ENCODE measurements at regions not wholly inside any gene's neighbourhood (a gene's known extent, or its start where the extent isn't known, plus 50 kb on each side); places are given as distances from the start of the nearest gene placed in this dataset.
"Not testable (repeated sequence)": the region's sequence is repeated elsewhere in the genome, so short reads cannot be mapped to it uniquely, and the experiment has no call there.

GRCh38 chr10:95137990-95138625, 55.9 kb upstream of the ACSM6 start:
- POLR2A ChIA-PET; DNase-seq (ENCODE audit: extremely low spot score): not testable (repeated sequence)
- CTCF ChIA-PET = interaction anchor here (1.0 kb wide), 1 partner anchor 15 kb away, joined by 3 read pairs; no protein-coding TSS in a partner anchor

DNA sequence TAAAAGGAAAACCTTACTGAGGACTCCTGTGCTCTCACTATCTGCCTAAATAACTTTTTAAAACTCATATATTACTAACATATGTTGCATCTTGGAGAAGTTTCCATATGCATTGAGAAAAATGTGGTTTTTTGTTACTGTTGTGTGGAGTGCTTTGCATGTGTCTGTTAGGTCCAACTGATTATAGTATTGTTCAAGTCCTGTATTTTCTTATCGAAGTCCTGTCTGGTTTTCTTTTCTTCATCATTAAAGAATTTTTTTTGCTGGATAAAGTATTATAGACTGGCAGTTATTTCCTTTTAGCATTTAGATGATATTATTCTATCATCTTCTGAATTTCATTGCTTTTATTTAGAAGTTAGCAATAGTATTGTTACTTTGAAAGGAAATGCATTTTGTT, 59.5 kb upstream of the ACSM6 start:
- TF ChIP-seq CTCF (IDR thresholded peaks at IDR 0.05; ENCODE audit: control extremely low read depth, extremely low read depth, low read depth, missing control alignments) = no peak
- ChIA-PET POLR2A (no interaction called here), CTCF (interaction anchor here (1.0 to 5.5 kb wide), 7 partner anchors 45 to 241 kb away, joined by 3 to 57 read pairs (median 5); no protein-coding TSS in a partner anchor)
- DNase-seq (ENCODE audit: extremely low spot score) = no peak

- CTCF ChIA-PET = interaction anchor here (1.0 to 5.5 kb wide), 12 partner anchors 12 to 297 kb away, joined by 3 to 57 read pairs (median 4); no protein-coding TSS in a partner anchor
- POLR2A ChIA-PET = no interaction called here
- TF ChIP-seq CTCF (IDR thresholded peaks at IDR 0.05; ENCODE audit: control extremely low read depth, extremely low read depth, low read depth, missing control alignments) = no peak
- DNase-seq (ENCODE audit: extremely low spot score) = no peak
Measured at GRCh38 chr10:95133997-95134396, 60.0 kb upstream of the ACSM6 start.

DNA sequence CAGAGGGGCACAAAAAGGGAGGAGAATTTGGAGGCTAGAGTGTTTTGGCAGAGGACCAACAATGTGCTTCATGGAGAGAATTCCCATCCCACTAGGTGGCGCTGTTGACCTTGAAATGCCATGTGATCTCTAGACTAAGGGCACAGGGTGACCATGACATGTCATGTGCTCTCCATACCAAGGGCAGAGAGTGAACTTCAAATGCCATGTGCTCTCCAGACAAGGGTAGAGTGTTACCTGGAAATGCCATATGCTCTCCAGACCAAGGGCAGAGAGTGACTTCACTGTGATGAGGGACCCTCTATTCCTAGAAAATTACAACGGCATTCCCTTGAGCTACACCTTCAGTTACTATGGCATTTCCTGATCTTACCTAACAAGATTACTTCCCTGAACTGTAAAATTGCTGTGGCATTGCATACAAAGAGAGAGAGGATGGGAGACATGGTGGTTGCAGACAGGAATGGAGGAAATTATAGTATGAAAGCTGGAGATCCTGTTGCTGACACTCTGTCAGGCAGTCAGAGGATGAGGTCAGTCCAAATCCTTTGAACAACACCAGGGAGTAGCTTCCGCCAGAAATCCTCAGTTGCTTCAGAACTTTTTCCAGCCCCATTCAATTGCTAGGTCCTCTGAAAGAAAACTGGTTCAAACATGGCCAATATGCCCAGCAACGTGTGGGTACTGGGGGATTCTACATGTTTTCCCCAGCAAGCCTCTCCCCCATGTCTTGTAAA, 60.9 kb upstream of the ACSM6 start:
- POLR2A ChIA-PET = no interaction called here
- DNase-seq (ENCODE audit: extremely low spot score) = peak; percentile 52

DNA sequence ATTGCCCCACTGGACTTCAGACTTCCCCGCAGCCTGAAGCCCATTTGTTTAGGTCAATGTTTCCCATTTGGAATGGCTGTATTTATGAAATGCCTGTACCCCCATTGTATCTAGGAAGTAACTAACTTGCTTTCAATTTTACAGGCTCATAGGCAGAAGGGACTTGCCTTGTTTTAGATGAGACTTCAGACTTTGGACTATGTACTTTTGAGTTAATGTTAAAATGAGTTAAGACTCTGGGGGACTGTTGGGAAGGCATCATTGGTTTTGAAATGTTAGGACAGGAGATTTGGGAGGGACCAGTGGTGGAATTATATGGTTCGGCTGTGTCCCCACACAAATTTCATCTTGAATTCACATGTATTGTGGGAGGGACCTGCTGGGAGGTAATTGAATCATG, 61.1 kb upstream of the CYP2C8 start:
- DNase-seq (ENCODE audit: extremely low spot score); POLR2A ChIA-PET: not testable (repeated sequence)
- CTCF ChIA-PET = interaction anchor here (0.9 kb wide), 1 partner anchor 232 kb away, joined by 3 read pairs; no protein-coding TSS in a partner anchor

More for the DNA sequence above, 60.9 kb upstream of the ACSM6 start:
- CTCF ChIA-PET = interaction anchor here (0.7 to 5.5 kb wide), 13 partner anchors 11 to 466 kb away, joined by 3 to 57 read pairs (median 4); no protein-coding TSS in a partner anchor
- peak; percentile 75 for TF ChIP-seq CTCF (IDR thresholded peaks at IDR 0.05; ENCODE audit: control extremely low read depth, extremely low read depth, low read depth, missing control alignments)

- no peak for TF ChIP-seq CTCF (IDR thresholded peaks at IDR 0.05; ENCODE audit: control extremely low read depth, extremely low read depth, low read depth, missing control alignments)
- ChIA-PET POLR2A (no interaction called here), CTCF (interaction anchor here (1.0 to 1.5 kb wide), 4 partner anchors 239 to 321 kb away, joined by 3 to 4 read pairs (median 3); no protein-coding TSS in a partner anchor)
- no peak for DNase-seq (ENCODE audit: extremely low spot score)
Measured at GRCh38 chr10:95125582-95125981, 56.3 kb upstream of the CYP2C8 start.

DNA sequence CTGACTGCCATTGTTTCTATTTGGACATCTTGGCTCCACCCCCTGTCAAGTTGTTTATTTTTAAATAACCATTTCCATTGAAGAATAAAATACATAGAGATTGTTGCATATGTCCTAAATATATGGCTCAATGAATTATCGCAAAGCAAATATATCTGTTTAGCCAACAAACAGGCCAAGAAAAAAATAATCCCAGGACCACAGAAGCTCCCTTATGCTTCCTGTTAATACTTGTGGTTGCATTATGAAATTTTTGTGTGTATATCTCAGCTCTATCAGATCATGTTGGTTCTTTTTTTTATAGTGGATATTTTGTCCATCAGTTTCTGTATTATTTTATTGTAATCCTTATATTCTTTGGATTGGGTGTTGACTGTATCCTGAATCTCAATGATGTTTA, 53.4 kb upstream of the CYP2C8 start:
- CTCF ChIA-PET = interaction anchor here (1.1 to 2.1 kb wide), 2 partner anchors 11 to 15 kb away, joined by 3 to 6 read pairs; no protein-coding TSS in a partner anchor
- no peak for TF ChIP-seq CTCF (IDR thresholded peaks at IDR 0.05; ENCODE audit: control extremely low read depth, extremely low read depth, low read depth, missing control alignments)
- DNase-seq (ENCODE audit: extremely low spot score) = no peak
- POLR2A ChIA-PET = no interaction called here
